ENCODE measurements at regions not wholly inside any gene's neighbourhood (a gene's known extent, or its start where the extent isn't known, plus 50 kb on each side); places are given as distances from the start of the nearest gene placed in this dataset.

DNA sequence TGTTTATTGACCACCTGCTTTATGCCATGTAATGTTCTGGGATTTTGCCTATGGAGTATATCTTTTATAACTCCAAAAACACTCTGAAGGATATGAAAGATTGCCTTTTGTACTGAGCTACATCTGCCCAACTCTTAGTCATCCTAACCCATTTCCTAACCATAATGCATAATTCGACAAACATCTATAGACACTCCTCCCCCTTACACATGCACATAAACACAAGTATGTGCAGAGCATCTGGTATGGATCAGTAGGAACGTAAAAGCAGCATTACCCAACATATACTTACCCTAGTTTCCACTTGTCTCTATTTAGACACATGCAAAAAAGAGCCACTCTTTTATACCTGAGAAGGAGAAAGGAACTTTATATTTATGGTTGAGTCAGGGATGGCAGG, 272.8 kb downstream of the FAM76B start:
- TF ChIP-seq, protein P1, sequence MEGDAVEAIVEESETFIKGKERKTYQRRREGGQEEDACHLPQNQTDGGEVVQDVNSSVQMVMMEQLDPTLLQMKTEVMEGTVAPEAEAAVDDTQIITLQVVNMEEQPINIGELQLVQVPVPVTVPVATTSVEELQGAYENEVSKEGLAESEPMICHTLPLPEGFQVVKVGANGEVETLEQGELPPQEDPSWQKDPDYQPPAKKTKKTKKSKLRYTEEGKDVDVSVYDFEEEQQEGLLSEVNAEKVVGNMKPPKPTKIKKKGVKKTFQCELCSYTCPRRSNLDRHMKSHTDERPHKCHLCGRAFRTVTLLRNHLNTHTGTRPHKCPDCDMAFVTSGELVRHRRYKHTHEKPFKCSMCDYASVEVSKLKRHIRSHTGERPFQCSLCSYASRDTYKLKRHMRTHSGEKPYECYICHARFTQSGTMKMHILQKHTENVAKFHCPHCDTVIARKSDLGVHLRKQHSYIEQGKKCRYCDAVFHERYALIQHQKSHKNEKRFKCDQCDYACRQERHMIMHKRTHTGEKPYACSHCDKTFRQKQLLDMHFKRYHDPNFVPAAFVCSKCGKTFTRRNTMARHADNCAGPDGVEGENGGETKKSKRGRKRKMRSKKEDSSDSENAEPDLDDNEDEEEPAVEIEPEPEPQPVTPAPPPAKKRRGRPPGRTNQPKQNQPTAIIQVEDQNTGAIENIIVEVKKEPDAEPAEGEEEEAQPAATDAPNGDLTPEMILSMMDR (conservative IDR thresholded peaks at IDR 0.05; ENCODE audit: low read depth, low read length): no peak
- no peak for TF ChIP-seq EZH2phosphoT487 (IDR thresholded peaks at IDR 0.05; ENCODE audit: borderline replicate concordance, low read length)
